ENCODE measurements at regions not wholly inside any gene's neighbourhood (a gene's known extent, or its start where the extent isn't known, plus 50 kb on each side); places are given as distances from the start of the nearest gene placed in this dataset.

- Histone ChIP-seq H3K4me3 (ENCODE audit: control insufficient read depth in 1 of 2, extremely low read depth in 1 of 2, low read length in 1 of 2) (no peak overlapping the region), H3K9me3 (no peaks in the 10 kb centered on the region), H3K27me3 (replicated peaks in 1 of 2; ENCODE audit: control insufficient read depth in 2 of 2, extremely low read depth in 1 of 2, insufficient read depth in 2 of 2, low read length in 1 of 2) (no peaks in the 10 kb centered on the region), H3K27ac (ENCODE audit: low read length) (no peak overlapping the region), H3K36me3 (ENCODE audit: control insufficient read depth in 2 of 2, extremely low read depth in 1 of 2, insufficient read depth in 1 of 2, low read length in 1 of 2) (no peaks in the 10 kb centered on the region), H3K4me1 (ENCODE audit: control insufficient read depth in 1 of 2, extremely low read depth in 1 of 2, insufficient read depth in 2 of 2, low read length in 2 of 2) (no peaks in the 10 kb centered on the region)
- no peak for DNase-seq
- Mint-ChIP-seq H3K27ac (no peak overlapping the region), H3K4me1 (no peaks in the 10 kb centered on the region), H3K36me3 (no peaks in the 10 kb centered on the region), H3K27me3 (no peaks in the 10 kb centered on the region), H3K4me3 (no peak overlapping the region), H3K9me3 (peaks cover 7 to 21% (median 8%) of the 10 kb centered on the region in 3 donors)
- ChIA-PET CTCF (no interaction called here), POLR2A (no interaction called here)
- 44% methylated on average over 2 of the region's 3 CpGs for WGBS (ENCODE audit: insufficient coverage)
- ATAC-seq (replicated peaks in 1 of 4): no peak
Measured at GRCh38 chr1:190864013-190864641, 386.5 kb upstream of the BRINP3 start.

- Mint-ChIP-seq H3K4me3 (no peak overlapping the region), H3K27me3 (no peaks in the 10 kb centered on the region), H3K9me3 (peaks cover 7 to 10% (median 8%) of the 10 kb centered on the region in 3 donors), H3K27ac (no peak overlapping the region), H3K36me3 (no peaks in the 10 kb centered on the region), H3K4me1 (no peaks in the 10 kb centered on the region)
- H3K9me3 ChIP-seq: no peaks in the 10 kb centered on the region
- H3K27ac ChIP-seq (ENCODE audit: low read length): no peak overlapping the region
- POLR2A ChIA-PET: no interaction called here
- no peaks in the 10 kb centered on the region for H3K36me3 ChIP-seq (ENCODE audit: control insufficient read depth in 2 of 2, extremely low read depth in 1 of 2, insufficient read depth in 1 of 2, low read length in 1 of 2)
- no peaks in the 10 kb centered on the region for H3K4me1 ChIP-seq (ENCODE audit: control insufficient read depth in 1 of 2, extremely low read depth in 1 of 2, insufficient read depth in 2 of 2, low read length in 2 of 2)
- CTCF ChIA-PET: no interaction called here
- no peaks in the 10 kb centered on the region for H3K27me3 ChIP-seq (replicated peaks in 1 of 2; ENCODE audit: control insufficient read depth in 2 of 2, extremely low read depth in 1 of 2, insufficient read depth in 2 of 2, low read length in 1 of 2)
- WGBS (ENCODE audit: insufficient coverage): no CpG with 5 or more reads among the region's 3 CpGs
- DNase-seq (no peak), ATAC-seq (replicated peaks in 1 of 4) (no peak)
- H3K4me3 ChIP-seq (ENCODE audit: control insufficient read depth in 1 of 2, extremely low read depth in 1 of 2, low read length in 1 of 2): no peak overlapping the region
Measured at GRCh38 chr1:190880352-190880751, 402.7 kb upstream of the BRINP3 start.

GRCh38 chr1:190881064-190881463 is 403.4 kb upstream of the BRINP3 start:
- no peak for ATAC-seq (replicated peaks in 1 of 4)
- no peaks in the 10 kb centered on the region for H3K27me3 Mint-ChIP-seq

GRCh38 chr1:190897233-190897632 is 419.6 kb upstream of the BRINP3 start:
- no peaks in the 10 kb centered on the region for H3K9me3 ChIP-seq
- ATAC-seq (replicated peaks in 1 of 4): no peak
- H3K4me1 ChIP-seq (ENCODE audit: control insufficient read depth in 1 of 2, extremely low read depth in 1 of 2, insufficient read depth in 2 of 2, low read length in 2 of 2): no peaks in the 10 kb centered on the region
- Mint-ChIP-seq H3K9me3 (peaks cover 9 to 24% (median 12%) of the 10 kb centered on the region in 3 donors), H3K36me3 (no peaks in the 10 kb centered on the region), H3K27me3 (no peaks in the 10 kb centered on the region), H3K27ac (no peak overlapping the region), H3K4me1 (no peaks in the 10 kb centered on the region), H3K4me3 (no peak overlapping the region)
- H3K27ac ChIP-seq (ENCODE audit: low read length): no peak overlapping the region
- DNase-seq: no peak
- ChIA-PET CTCF (no interaction called here), POLR2A (no interaction called here)
- WGBS (ENCODE audit: insufficient coverage): 43% methylated on average over 1 of the region's 2 CpGs
- H3K27me3 ChIP-seq (replicated peaks in 1 of 2; ENCODE audit: control insufficient read depth in 2 of 2, extremely low read depth in 1 of 2, insufficient read depth in 2 of 2, low read length in 1 of 2): no peaks in the 10 kb centered on the region
- no peak overlapping the region for H3K4me3 ChIP-seq (ENCODE audit: control insufficient read depth in 1 of 2, extremely low read depth in 1 of 2, low read length in 1 of 2)
- H3K36me3 ChIP-seq (ENCODE audit: control insufficient read depth in 2 of 2, extremely low read depth in 1 of 2, insufficient read depth in 1 of 2, low read length in 1 of 2): no peaks in the 10 kb centered on the region

More at GRCh38 chr1:190881064-190881463, 403.4 kb upstream of the BRINP3 start:
- no peak overlapping the region for H3K4me3 Mint-ChIP-seq
- ChIA-PET CTCF (no interaction called here), POLR2A (no interaction called here)
- no peaks in the 10 kb centered on the region for H3K36me3 ChIP-seq (ENCODE audit: control insufficient read depth in 2 of 2, extremely low read depth in 1 of 2, insufficient read depth in 1 of 2, low read length in 1 of 2)
- no peak overlapping the region for H3K4me3 ChIP-seq (ENCODE audit: control insufficient read depth in 1 of 2, extremely low read depth in 1 of 2, low read length in 1 of 2)
- no peaks in the 10 kb centered on the region for H3K36me3 Mint-ChIP-seq
- no peak overlapping the region for H3K27ac Mint-ChIP-seq
- no peak overlapping the region for H3K27ac ChIP-seq (ENCODE audit: low read length)
- no peaks in the 10 kb centered on the region for H3K4me1 ChIP-seq (ENCODE audit: control insufficient read depth in 1 of 2, extremely low read depth in 1 of 2, insufficient read depth in 2 of 2, low read length in 2 of 2)
- no peak for DNase-seq
- H3K9me3 Mint-ChIP-seq: peaks cover 10 to 12% (median 10%) of the 10 kb centered on the region in 3 donors
- H3K9me3 ChIP-seq: no peaks in the 10 kb centered on the region
- H3K27me3 ChIP-seq (replicated peaks in 1 of 2; ENCODE audit: control insufficient read depth in 2 of 2, extremely low read depth in 1 of 2, insufficient read depth in 2 of 2, low read length in 1 of 2): no peaks in the 10 kb centered on the region
- no peaks in the 10 kb centered on the region for H3K4me1 Mint-ChIP-seq
- WGBS (ENCODE audit: insufficient coverage): no CpG with 5 or more reads among the region's 3 CpGs

- Histone ChIP-seq H3K27ac (ENCODE audit: low read length) (no peak overlapping the region), H3K36me3 (ENCODE audit: control insufficient read depth in 2 of 2, extremely low read depth in 1 of 2, insufficient read depth in 1 of 2, low read length in 1 of 2) (no peaks in the 10 kb centered on the region), H3K4me1 (ENCODE audit: control insufficient read depth in 1 of 2, extremely low read depth in 1 of 2, insufficient read depth in 2 of 2, low read length in 2 of 2) (no peaks in the 10 kb centered on the region), H3K27me3 (replicated peaks in 1 of 2; ENCODE audit: control insufficient read depth in 2 of 2, extremely low read depth in 1 of 2, insufficient read depth in 2 of 2, low read length in 1 of 2) (no peaks in the 10 kb centered on the region), H3K4me3 (ENCODE audit: control insufficient read depth in 1 of 2, extremely low read depth in 1 of 2, low read length in 1 of 2) (no peak overlapping the region), H3K9me3 (no peaks in the 10 kb centered on the region)
- DNase-seq (no peak), ATAC-seq (replicated peaks in 1 of 4) (no peak)
- H3K27ac Mint-ChIP-seq: no peak overlapping the region
- no peaks in the 10 kb centered on the region for H3K36me3 Mint-ChIP-seq
- ChIA-PET CTCF (no interaction called here), POLR2A (no interaction called here)
- H3K27me3 Mint-ChIP-seq: no peaks in the 10 kb centered on the region
- H3K4me1 Mint-ChIP-seq: no peaks in the 10 kb centered on the region
- H3K4me3 Mint-ChIP-seq: no peak overlapping the region
- WGBS (ENCODE audit: insufficient coverage): no CpG with 5 or more reads among the region's 2 CpGs
- H3K9me3 Mint-ChIP-seq: peaks cover 3 to 11% (median 10%) of the 10 kb centered on the region in 3 donors
Measured at GRCh38 chr1:190904091-190904695, 426.5 kb upstream of the BRINP3 start.

GRCh38 chr1:190906206-190906725 is 428.6 kb upstream of the BRINP3 start:
- Histone ChIP-seq H3K36me3 (ENCODE audit: control insufficient read depth in 2 of 2, extremely low read depth in 1 of 2, insufficient read depth in 1 of 2, low read length in 1 of 2) (no peaks in the 10 kb centered on the region), H3K4me3 (ENCODE audit: control insufficient read depth in 1 of 2, extremely low read depth in 1 of 2, low read length in 1 of 2) (no peak overlapping the region), H3K27ac (ENCODE audit: low read length) (no peak overlapping the region), H3K27me3 (replicated peaks in 1 of 2; ENCODE audit: control insufficient read depth in 2 of 2, extremely low read depth in 1 of 2, insufficient read depth in 2 of 2, low read length in 1 of 2) (no peaks in the 10 kb centered on the region), H3K9me3 (no peaks in the 10 kb centered on the region), H3K4me1 (ENCODE audit: control insufficient read depth in 1 of 2, extremely low read depth in 1 of 2, insufficient read depth in 2 of 2, low read length in 2 of 2) (no peaks in the 10 kb centered on the region)
- Mint-ChIP-seq H3K27me3 (no peaks in the 10 kb centered on the region), H3K9me3 (peaks cover 3 to 10% (median 8%) of the 10 kb centered on the region in 3 donors), H3K36me3 (no peaks in the 10 kb centered on the region), H3K4me3 (no peak overlapping the region), H3K27ac (no peak overlapping the region), H3K4me1 (no peaks in the 10 kb centered on the region)
- DNase-seq (no peak), ATAC-seq (replicated peaks in 1 of 4) (no peak)
- no CpG with 5 or more reads among the region's 1 CpG for WGBS (ENCODE audit: insufficient coverage)
- ChIA-PET CTCF (no interaction called here), POLR2A (no interaction called here)

Measured in T-cell (primary cell).